Right ventricle myocardium inferior (tissue), 1 donor: ENCODE measurements at regions not wholly inside any gene's neighbourhood (a gene's known extent, or its start where the extent isn't known, plus 50 kb on each side); places are given as distances from the start of the nearest gene placed in this dataset.

Experiments used
- ATAC-seq: fragments of 200-7000 bp; cut with Tn5 transposase; one replicate; pipeline ENCODE4 v1.9.1; 2020; ENCODE audit warnings: mild to moderate bottlenecking, moderate library complexity
- DNase-seq: peaks from one replicate; pipeline ENCODE4 v3.0.0; 2021; ENCODE audit errors: missing footprints
- intact Hi-C: fragments of 100-400 bp; cut with DNase I; formaldehyde crosslinking; loops from one replicate; pipeline ENCODE4 v1.11.0; 2022
- donor health status: DM: no; HTN: yes; CAD: no; lungs with severe emphysema.

DNA sequence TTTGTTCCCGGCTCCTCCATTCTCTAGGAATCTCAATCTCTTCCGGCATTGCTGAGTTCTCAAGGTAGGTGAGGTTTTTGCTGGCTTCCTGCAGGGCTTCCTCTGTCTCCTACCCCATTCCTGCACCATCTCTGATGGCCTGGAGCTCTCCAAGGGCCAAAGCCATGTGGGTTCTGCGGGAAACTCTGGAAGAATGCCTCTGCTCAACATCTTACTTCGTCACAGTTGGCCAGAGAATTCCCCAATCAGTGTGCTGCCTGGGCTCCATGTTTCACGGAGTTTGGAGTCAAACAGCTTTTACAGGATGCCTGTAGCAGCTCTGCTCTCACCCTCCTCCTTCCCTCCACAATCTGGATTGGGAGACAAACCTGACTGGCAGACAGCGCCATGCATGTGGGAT lies 253.9 kb upstream of the HES1 start:
- intact Hi-C loops: no loop called here
- ATAC-seq: no peak

DNA sequence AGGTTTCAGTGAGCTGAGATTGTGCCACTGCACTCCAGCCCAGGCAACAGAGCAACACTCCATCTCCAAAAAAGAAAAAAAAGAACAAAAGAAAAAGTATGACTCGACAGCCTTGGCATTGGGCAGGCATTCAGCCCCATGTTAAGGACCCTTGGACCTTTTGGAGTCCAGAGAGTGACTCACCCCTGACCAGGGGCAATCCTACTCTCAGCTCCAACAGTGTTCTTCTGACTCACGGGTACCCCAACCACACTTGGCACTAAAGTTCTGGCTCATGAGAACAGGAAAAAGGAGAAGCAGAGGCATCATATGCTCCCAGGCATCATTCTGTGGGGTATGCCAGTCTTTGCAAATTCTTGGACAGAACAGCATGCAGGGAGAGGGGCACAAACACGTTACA lies 252.4 kb upstream of the HES1 start:
- intact Hi-C loops: no loop called here
- DNase-seq (no peak), ATAC-seq (no peak)

More for the DNA sequence above, 253.9 kb upstream of the HES1 start:
- no peak for DNase-seq

DNA sequence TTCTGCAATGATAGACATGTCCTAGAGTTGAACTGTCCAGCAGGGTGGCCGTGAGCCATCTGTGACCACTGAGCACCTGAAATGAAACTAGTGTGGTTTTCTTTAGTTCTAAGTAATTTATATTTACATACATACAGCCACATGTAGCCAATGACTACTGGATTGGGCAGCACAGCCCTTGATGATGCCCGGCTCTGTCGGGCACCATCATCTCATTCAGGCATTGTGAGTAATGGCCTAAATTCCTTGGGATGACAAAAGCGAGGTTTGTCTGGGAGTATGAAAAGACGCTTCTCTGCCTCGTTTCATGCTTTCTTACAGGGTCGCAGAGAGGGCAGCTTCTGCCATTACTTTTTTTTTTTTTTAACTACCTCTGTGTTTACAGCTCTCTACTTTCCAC lies 251.9 kb upstream of the HES1 start:
- DNase-seq: no peak
- intact Hi-C loops: no loop called here
- no peak for ATAC-seq

DNA sequence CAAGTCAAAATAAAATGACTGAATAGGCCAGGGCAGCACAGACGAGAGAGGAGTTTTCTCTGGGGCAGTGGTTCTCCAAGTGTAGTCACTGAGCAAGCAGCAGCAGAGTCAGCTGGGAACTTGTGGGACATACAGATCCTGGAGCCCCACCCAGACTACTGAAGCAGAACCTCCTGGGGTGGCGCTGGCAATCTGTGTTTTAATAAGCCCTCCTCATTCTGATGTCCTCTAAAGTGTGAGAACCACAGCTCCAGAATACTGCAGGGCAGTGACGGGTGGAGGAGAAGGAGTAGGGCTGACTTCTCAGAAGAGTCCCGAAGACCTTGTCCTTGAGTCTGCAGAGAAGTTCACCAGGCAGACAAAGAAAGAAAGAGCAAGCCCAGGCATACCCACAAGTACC lies 251.3 kb upstream of the HES1 start:
- DNase-seq: no peak
- intact Hi-C loops: no loop called here

DNA sequence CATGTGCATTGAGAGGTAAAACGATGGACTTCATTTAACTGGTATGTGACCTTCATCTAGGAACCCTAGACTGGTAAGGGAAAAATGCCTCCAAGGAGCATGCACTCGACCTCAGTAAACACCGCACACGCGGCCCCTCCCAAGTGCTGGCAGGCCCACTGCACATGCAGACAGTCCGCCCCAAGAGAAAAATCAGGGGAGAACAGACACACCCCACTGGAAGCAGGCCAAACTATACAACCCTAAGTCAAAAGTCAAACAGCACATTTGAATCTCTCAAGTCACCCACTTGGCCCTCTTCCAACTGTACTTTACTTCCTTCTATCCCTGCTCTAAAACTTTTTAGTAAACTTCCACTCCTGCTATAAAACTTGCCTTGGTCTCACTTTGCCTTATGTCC lies 250.1 kb upstream of the HES1 start:
- intact Hi-C loops: no loop called here
- no peak for ATAC-seq
- DNase-seq: no peak

More for the DNA sequence above, 251.3 kb upstream of the HES1 start:
- ATAC-seq: no peak

DNA sequence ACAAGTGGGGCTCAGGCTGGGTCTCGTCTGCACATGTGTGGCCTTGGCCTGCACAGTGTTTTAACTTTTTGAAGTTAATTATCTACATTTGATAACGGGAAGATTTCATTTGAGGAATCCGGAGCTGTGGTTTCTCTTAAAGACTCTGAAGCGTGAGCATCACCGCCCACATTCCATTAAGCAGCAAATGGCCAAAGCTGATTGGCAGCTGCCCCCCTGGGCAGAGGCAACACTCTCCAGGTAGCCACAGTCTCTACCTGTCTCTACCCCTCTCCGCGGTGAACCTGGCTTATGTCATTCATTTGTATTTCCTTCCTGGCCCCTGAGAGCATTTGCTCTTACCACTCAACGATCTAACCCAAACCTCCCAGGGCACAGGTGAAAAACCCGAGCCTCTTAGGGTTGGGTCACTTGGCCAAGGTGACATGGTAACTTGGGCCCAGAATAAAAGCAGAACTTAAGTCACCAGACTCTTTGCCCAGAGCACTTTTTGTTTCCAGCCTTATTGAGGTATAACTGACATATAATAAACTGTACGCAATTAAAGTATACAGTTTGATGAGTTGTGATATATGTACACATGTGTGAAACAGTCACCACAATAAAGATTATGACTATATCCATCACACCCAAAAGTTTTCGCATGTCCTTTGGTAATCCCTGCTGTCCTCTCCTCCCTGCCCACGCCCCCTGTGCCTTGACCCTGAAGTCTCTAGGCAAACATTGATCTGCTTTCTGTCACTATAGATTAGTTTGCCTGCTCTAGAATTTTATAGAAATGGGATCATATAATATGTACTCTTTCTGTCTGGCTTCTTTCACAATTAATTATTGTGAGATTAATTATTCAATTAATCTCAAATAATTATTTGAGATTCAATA lies 245.7 kb upstream of the HES1 start:
- DNase-seq (no peak), ATAC-seq (no peak)
- intact Hi-C loops: loop anchor here (10.0 kb wide), 1 partner anchor 95 kb away; no protein-coding TSS in a partner anchor

DNA sequence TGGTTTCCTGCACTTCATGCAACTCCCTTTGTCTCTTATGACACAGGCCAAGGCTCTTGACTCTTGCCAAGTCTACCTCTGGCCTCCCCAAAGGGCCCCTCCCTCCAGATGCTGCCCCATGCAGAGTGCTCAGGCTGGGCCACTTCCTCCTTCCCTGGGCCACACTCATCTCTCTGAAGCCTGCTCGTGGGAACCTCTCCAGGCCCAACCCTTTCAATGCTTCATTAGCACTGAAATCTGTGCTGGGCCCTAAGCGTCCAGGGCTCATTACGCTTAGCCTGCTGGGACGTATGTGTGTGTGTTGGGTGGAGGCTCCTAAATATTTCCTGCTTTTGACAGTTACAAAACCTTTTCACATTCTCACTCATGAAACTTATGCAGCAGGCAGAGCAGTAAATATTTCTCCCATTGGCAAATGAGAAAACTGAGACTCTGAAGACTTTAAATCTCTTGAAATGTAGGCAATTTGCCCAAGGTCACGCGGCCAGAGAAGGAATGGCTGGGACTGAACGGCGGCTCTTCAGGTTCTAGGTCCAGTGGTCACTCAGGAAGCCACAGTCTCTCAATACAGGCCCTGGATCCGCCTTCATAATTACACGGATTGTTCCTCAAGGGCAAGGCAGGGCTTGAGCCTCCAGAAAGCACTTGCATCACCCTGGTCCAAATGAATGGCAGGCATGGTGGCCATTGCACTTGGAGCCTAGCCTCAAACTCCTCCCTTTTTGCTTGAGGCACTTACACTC lies 241.7 kb upstream of the HES1 start:
- ATAC-seq: peak; percentile 46
- intact Hi-C loops: loop anchor here (10.0 kb wide), 1 partner anchor 99 kb away; no protein-coding TSS in a partner anchor

DNA sequence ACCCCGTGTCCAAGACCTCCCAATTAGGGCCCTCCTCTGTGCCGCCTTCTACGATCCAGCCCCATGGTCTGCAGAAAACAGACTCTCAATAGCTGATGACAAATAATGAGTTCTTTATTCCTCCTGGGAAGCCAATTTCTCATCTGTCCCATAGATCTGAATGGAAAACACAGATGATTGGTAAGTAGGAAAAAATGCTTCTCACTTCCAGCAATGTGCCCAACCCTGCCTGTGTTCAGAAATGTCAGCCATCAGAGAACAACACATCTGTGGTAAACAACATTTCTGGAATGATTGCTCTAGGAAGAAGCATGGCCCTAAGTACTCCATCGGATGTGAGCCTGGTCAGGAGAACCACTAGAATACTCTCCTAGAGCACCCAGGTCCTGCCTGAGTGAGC lies 240.5 kb upstream of the HES1 start:
- no peak for ATAC-seq
- intact Hi-C loops: loop anchor here (10.0 kb wide), 1 partner anchor 101 kb away; no protein-coding TSS in a partner anchor

More for the DNA sequence above, 241.7 kb upstream of the HES1 start:
- DNase-seq: no peak

DNA sequence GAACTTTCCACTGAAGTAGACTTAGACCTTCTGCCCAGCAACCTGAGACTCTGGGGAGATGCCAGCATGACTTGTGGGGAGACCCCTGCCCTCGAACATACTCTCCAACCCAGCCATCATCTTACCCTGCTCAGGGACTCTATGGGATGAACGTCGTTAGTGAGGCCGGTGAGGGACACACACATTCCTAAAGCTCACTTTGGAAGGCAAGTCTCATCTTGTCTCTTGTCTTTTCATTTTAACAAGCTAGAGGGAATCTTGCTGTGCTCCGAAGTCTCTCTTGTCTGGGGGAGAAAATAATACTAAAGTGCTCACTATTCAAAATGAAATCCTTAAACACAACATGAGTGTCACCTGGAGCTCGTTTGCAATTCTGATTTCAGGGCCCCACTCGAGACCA lies 239.5 kb upstream of the HES1 start:
- DNase-seq (no peak), ATAC-seq (no peak)
- intact Hi-C loops: loop anchor here (10.0 kb wide), 1 partner anchor 102 kb away; no protein-coding TSS in a partner anchor

More for the DNA sequence above, 240.5 kb upstream of the HES1 start:
- no peak for DNase-seq

DNA sequence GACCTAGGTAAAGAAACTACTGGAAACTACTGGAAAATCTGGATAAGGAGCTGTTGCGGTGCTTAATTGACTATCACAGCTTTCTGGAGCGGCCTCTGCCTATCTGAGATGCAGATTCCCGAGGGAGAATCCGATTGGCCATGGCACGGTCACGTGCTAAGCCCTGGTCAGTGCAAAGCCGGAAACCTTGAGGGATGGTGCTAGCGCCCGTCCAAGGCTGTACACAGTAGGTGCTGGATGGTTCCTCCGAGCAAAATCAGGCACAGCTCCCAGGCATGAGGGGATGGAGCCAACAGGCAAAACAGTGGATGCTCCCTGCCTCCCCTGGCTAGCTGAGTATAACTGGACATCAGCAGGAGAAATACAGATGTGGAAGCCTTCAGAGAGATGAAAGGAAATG lies 238.7 kb upstream of the HES1 start:
- intact Hi-C loops: loop anchor here (10.0 kb wide), 1 partner anchor 102 kb away; no protein-coding TSS in a partner anchor

DNA sequence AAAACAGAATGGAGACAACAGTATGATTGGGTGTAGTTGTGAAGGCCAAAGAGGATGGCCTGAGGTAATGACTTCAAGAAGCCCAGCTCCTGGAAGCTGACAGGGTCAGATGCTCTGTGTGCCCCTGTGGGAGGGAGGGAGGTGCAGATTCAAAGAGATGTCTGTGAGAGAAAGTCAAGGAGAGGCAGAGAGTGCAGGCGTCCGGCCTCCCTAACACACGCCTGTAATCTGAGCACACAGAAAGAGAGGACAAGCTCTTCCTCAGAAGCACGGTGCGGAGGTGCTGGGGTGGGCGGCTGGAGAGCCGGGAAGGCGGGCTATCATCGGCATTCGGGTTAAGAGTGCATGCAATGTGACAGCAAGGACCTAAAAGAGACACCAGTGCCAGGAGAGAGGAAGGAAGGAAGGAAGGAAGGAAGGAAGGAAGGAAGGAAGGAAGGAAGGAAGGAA lies 238.2 kb upstream of the HES1 start:
- intact Hi-C loops: loop anchor here (10.0 kb wide), 1 partner anchor 103 kb away; no protein-coding TSS in a partner anchor
- DNase-seq: no peak
- peak; percentile 27 for ATAC-seq

More for the DNA sequence above, 238.7 kb upstream of the HES1 start:
- ATAC-seq: peak; percentile 92
- DNase-seq: peak; percentile 82

DNA sequence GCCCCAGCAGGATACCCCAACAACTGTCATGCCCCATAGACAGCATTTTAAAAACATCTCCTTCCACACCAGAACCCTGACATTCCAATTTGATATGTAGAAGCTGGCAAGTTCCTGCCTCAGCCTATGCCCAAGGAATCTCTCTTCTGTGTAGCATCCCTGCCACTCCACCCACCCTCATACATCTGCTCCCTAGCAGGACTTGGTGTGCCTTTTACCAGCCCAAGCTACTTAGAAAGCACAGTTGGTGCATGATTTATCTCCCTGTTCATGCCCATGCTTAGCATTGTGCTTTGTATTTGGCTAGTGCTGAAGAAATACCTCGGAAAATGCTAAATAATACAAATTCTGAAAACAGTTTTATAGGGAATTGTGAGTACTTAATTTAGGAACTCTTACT lies 236.9 kb upstream of the HES1 start:
- DNase-seq (no peak), ATAC-seq (no peak)
- intact Hi-C loops: loop anchor here (10.0 kb wide), 1 partner anchor 104 kb away; no protein-coding TSS in a partner anchor

DNA sequence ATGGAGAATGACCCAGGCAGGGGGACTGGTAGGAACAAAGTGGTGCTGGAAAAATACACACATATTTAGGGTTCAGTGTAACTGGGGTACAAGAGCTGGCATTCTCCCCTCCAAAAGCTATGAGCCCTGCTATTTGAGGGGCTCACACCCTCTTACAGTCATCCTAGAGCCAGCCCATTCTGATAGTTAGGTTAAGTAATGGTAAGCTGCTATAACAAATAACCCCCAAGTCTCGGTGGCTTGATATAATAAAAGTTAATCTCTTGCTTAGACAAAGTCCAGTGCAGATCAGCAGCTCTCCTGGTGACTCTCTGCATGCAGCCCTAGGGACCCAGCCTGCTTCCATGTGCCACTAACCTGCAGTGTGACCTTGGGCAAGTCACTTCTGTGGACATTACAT lies 234.9 kb upstream of the HES1 start:
- intact Hi-C loops: no loop called here
- ATAC-seq: no peak
- DNase-seq: no peak

DNA sequence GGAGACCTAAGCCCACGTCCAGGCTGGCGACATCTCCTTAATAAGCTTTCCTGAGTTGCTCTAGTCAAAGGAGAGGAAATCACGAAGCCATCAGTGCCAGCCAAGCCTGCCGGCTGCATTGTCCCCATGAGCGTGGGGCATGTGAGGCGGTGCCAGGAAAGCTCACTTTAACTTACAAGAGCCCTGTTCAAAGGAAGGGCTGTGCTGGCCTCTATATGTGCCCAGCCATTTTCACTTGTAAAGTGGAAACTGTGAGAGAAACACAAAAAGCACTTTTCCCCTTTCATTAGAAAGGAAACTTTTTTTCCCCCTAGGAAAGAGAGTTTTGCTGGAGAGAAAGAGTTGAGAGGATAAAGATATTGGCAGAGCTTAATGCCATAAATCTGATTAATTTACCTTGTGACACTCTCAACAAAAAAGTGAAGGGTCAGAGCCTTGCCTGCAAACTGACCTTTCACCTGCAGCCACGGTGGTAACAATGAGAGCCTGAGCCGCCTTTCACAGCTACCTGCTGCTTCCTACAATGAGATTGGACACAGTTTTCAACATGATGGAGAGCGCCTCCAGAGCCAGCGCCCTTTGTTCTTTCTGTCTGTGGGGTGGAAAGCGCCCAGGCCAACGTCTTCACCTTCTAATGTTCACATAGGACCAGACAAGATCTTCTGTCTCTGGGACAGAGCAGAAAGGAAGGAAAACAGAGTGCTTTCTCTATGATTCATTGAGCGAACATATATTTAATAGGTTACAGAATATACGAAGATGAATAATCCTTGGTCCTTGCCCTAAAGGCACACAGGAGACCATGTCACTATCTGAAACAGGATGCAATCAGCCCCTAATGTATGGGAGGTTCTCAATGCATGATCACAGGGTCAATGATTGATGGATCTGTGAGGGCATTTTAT lies 233.1 kb upstream of the HES1 start:
- no peak for ATAC-seq
- no peak for DNase-seq
- intact Hi-C loops: no loop called here

DNA sequence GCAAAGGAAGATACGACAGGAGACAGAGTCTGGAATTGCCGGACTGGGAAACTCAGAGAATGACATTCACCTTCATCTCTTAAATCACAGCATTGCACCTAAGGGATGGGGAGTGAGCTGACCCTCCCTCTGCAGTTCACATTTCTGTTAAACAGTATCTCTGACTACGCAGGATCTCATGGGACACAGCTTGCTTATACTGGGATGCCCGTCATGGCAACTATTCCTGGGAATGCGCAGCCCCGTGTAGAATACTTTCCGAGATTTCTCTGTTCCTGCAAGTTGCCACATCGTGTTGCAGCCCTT lies 232.5 kb upstream of the HES1 start:
- intact Hi-C loops: no loop called here
- no peak for DNase-seq
- ATAC-seq: no peak

DNA sequence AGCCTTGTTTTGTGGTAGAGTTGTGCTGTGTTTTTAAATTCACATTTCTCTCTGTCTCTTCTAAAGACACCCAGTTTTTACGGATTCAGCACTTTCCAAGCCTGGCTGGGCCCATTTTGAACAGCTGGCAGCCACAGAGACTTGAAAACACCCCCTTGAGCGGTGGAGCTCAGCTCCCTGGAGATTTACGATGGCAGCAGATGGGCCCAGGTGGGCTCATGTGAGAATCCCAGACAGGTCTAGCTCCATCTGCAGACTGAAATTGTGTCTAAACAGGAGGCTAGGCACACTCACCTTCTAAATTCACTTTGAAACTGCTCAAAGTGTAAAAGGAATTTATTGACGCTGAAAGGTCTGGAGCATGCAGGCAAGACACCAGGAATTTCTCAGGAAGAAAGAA lies 232.0 kb upstream of the HES1 start:
- no peak for DNase-seq
- intact Hi-C loops: no loop called here
- no peak for ATAC-seq

DNA sequence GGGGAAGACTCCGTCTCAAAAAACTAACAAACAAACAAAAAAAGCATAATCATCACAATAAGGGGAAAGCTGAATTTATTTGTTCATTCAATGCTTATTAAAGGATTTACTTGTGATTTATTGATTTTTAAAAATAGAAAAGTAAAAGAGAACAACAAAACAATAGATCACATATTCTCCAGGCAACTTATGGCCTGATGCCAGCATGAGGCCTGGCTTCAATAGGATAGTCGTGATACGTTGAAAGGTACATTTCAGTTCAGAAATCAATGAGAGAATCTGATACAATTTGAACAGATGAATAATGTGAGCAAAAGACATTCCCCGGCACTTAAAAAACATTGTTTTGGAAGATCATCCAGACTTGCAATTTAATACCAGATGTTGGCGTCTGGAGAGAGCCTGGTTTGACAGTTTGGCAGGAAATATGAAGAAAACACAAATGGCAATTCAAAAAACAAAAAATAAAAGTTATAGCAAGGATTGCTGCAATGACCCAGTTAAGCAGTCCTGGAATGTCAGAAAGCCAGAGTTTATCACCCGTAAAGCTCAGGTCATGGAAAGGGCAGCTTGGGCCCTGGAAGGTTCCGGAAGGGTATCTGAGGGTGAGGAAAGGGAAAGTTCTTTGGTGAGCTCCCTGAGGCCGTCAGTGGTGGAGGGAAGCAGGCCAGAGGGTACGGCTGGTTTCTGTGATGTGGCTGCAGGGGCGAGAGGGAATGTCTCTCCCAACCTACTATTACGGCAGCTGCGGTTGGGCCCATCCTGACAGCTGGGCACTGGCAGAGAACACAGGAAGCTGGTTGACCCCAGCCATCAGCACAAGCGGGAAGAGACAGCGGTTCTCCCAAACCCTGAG lies 230.2 kb upstream of the HES1 start:
- intact Hi-C loops: no loop called here
- DNase-seq (no peak), ATAC-seq (peak; percentile 70)

DNA sequence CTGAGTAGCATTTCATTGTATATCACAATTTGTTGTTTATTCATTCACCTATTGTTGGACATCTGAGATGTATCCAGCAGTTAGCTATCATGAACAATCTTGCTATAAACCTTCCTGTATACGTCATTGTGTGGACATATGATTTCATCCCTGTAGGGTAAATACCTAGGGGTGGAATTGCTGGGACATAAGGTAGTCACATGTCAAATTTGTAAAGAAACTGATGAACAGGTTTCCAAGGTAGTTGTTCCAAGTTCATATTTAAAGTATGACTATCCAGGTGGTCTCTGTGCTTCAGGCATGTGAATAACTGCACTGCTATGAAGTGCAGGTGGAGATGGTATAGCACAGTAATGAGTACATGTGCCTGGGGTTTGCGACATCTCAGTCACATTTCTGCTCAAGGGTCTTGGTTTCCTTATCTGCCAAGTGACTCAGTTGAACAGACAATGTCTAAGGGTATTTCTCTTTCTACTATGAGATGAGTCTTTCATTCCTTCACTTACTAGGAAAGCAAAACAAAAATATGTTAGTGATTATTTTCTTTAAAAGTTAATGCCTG lies 229.0 kb upstream of the HES1 start:
- intact Hi-C loops: no loop called here
- ATAC-seq (no peak), DNase-seq (no peak)
